B cell (primary cell): ENCODE measurements at regions not wholly inside any gene's neighbourhood (a gene's known extent, or its start where the extent isn't known, plus 50 kb on each side); places are given as distances from the start of the nearest gene placed in this dataset.

Experiments used
- ATAC-seq: fragments of 200-7000 bp; cut with Tn5 transposase; one replicate; pipeline ENCODE4 v1.10.0; 2021; ENCODE audit warnings: low read depth, mild to moderate bottlenecking, moderate number of reproducible peaks, moderate library complexity
- CTCF ChIA-PET: fragments of 350-600 bp; sonication (Branson Sonifier 250); formaldehyde crosslinking; loops from one replicate; lab custom pipeline; 2021; ENCODE audit warnings: antibody characterized with exemption, inconsistent platforms; lab: Charles Lee
- POLR2A ChIA-PET: fragments of 350-600 bp; sonication (Branson Sonifier 250); formaldehyde crosslinking; loops from one replicate; lab custom pipeline; 2021; ENCODE audit warnings: antibody characterized with exemption; lab: Charles Lee
- DNase-seq: peaks from one replicate; pipeline ENCODE4 v3.0.0; 2013
- H2AFZ ChIP-seq: 2 replicates; pipeline ENCODE4 v1.6.1; 2012; ENCODE audit warnings: mild to moderate bottlenecking, low read depth, low read length; ENCODE audit not compliant: insufficient read depth, poor library complexity, severe bottlenecking
- H3K27ac ChIP-seq, 2 donors: 1 replicate in 1 of 2; 2 replicates in 1 of 2; pipeline ENCODE4 v1.5.1; 2012 to 2013; ENCODE audit warnings: low read length in 2 of 2, mild to moderate bottlenecking in 2 of 2, moderate library complexity in 1 of 2
- H3K27me3 ChIP-seq, 4 experiments: fragments of 200-600 bp in 1 of 4; sonication (generic) in 1 of 4; replicated peaks in 1 of 4; 1 replicate in 2 of 4; 2 replicates in 2 of 4; pipeline versions ENCODE4 v1.6.1 to v1.7.0; 2013 to 2016; ENCODE audit warnings: low read length in 3 of 4, mild to moderate bottlenecking in 2 of 4, mixed read lengths in 1 of 4, moderate library complexity in 1 of 4; ENCODE audit not compliant: insufficient read depth in 4 of 4, control insufficient read depth in 3 of 4; ENCODE audit errors: control extremely low read depth in 1 of 4
- H3K36me3 ChIP-seq, 2 experiments: replicated peaks in 1 of 2; 1 replicate in 1 of 2; 2 replicates in 1 of 2; pipeline versions ENCODE4 v1.6.1 to v1.7.1; 2013; ENCODE audit warnings: low read length in 1 of 2; ENCODE audit not compliant: insufficient read depth in 2 of 2, control insufficient read depth in 1 of 2; ENCODE audit errors: control extremely low read depth in 1 of 2, extremely low read depth in 1 of 2
- H3K4me1 ChIP-seq, 2 donors: fragments of 200-600 bp in 1 of 2; sonication (generic) in 1 of 2; 1 replicate in 1 of 2; 2 replicates in 1 of 2; pipeline versions ENCODE4 v1.5.1 to v1.6.1; 2013 to 2017; ENCODE audit warnings: low read length in 2 of 2; ENCODE audit not compliant: control insufficient read depth in 2 of 2, insufficient read depth in 2 of 2
- H3K4me2 ChIP-seq: replicated peaks from 2 replicates; pipeline ENCODE3; 2012; ENCODE audit warnings: mild to moderate bottlenecking, low read depth, low read length; ENCODE audit not compliant: poor library complexity, severe bottlenecking
- H3K4me3 ChIP-seq, 5 experiments: fragments of 200-600 bp in 1 of 5; sonication (generic) in 1 of 5; 1 replicate in 3 of 5; 2 replicates in 2 of 5; pipeline versions ENCODE4 v1.5.1 to v1.7.0; 2011 to 2016; ENCODE audit warnings: low read length in 4 of 5, mild to moderate bottlenecking in 4 of 5, low read depth in 2 of 5, control low read depth in 1 of 5, moderate library complexity in 1 of 5; ENCODE audit not compliant: insufficient read depth in 1 of 5; ENCODE audit errors: control extremely low read depth in 1 of 5, extremely low read depth in 1 of 5
- H3K79me2 ChIP-seq: fragments of 200-600 bp; sonication (generic); one replicate; pipeline ENCODE4 v1.6.0; 2016; ENCODE audit warnings: low read length; ENCODE audit not compliant: control insufficient read depth, insufficient read depth
- H3K9ac ChIP-seq: fragments of 200-600 bp; sonication (generic); 2 replicates; pipeline ENCODE4 v1.6.1; 2017; ENCODE audit warnings: mild to moderate bottlenecking, low read length, moderate library complexity
- H3K9me3 ChIP-seq, 3 donors: one replicate each; pipeline versions ENCODE4 v1.6.1 to v1.7.1; 2013; ENCODE audit warnings: low read length in 2 of 3; ENCODE audit not compliant: control insufficient read depth in 2 of 3, insufficient read depth in 1 of 3; ENCODE audit errors: control extremely low read depth in 1 of 3
- H4K20me1 ChIP-seq: 2 replicates; pipeline ENCODE4 v1.6.0; 2012; ENCODE audit warnings: mild to moderate bottlenecking, low read length; ENCODE audit not compliant: insufficient read depth, control insufficient read depth, poor library complexity, severe bottlenecking
- H3K27ac Mint-ChIP-seq: one replicate; pipeline ENCODE4 v1.8.0; 2021; ENCODE audit warnings: mixed read lengths
- H3K27me3 Mint-ChIP-seq: one replicate; pipeline ENCODE4 v1.8.0; 2021; ENCODE audit warnings: mixed read lengths
- H3K4me1 Mint-ChIP-seq: one replicate; pipeline ENCODE4 v1.8.0; 2021; ENCODE audit warnings: mixed read lengths
- H3K4me3 Mint-ChIP-seq: one replicate; pipeline ENCODE4 v1.8.0; 2021; ENCODE audit warnings: mixed read lengths
- H3K9me3 Mint-ChIP-seq: one replicate; pipeline ENCODE4 v1.8.0; 2022; ENCODE audit warnings: mixed read lengths; ENCODE audit not compliant: insufficient read depth
- EZH2 ChIP-seq: IDR thresholded peaks from 2 replicates; pipeline ENCODE4 v1.6.1; 2012; ENCODE audit warnings: borderline replicate concordance, low read depth, mild to moderate bottlenecking, moderate library complexity, low read length; ENCODE audit not compliant: insufficient read depth, poor library complexity, severe bottlenecking
- WGBS: methylation state at CpG from one replicate; pipeline ENCODE4 v1.1.5; 2013; ENCODE audit warnings: missing lambda C conversion rate; ENCODE audit not compliant: insufficient coverage; 5-methylcytosine and 5-hydroxymethylcytosine counted together
- intact Hi-C: fragments of 100-400 bp; cut with micrococcal nuclease; formaldehyde crosslinking; loops from one replicate; pipeline ENCODE4 v1.10.0; 2022
- TF ChIP-seq, protein P1 (sequence below): fragments of 200-600 bp; IDR thresholded peaks from one replicate; pipeline ENCODE4 v1.8.0; 2022; ENCODE audit warnings: antibody characterized with exemption, mild to moderate bottlenecking

DNA sequence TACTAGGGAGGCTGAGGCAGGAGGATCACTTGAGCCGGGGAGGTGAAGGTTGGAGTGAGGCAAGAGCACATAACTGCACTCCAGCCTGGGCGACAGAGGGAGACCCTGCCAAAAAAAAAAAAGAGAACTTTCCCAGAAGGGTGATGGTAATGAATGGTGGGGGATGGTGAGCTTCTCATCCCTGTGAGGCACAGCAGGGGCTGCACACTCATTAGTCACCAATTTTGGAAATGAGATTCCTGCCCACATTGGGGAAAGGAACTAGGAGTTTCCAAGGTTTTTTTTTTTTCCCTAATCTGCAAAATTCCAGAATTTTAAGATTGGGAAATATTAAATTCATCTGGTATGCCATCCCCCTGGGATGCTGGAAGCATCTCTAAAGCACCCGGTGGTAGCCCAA is 50.2 kb upstream of the SSBP3 start:
- Histone ChIP-seq H3K27me3 (no peaks in the 10 kb centered on the region), H3K36me3 (no peaks in the 10 kb centered on the region), H3K27ac (no peak overlapping the region), H3K4me3 (no peak overlapping the region), H3K9me3 (no peaks in the 10 kb centered on the region), H3K9ac (no peak overlapping the region), H3K4me2 (no peak overlapping the region), H3K79me2 (no peaks in the 10 kb centered on the region), H3K4me1 (no peaks in the 10 kb centered on the region), H2AFZ (no peak overlapping the region), H4K20me1 (no peaks in the 10 kb centered on the region)
- TF ChIP-seq, protein P1, sequence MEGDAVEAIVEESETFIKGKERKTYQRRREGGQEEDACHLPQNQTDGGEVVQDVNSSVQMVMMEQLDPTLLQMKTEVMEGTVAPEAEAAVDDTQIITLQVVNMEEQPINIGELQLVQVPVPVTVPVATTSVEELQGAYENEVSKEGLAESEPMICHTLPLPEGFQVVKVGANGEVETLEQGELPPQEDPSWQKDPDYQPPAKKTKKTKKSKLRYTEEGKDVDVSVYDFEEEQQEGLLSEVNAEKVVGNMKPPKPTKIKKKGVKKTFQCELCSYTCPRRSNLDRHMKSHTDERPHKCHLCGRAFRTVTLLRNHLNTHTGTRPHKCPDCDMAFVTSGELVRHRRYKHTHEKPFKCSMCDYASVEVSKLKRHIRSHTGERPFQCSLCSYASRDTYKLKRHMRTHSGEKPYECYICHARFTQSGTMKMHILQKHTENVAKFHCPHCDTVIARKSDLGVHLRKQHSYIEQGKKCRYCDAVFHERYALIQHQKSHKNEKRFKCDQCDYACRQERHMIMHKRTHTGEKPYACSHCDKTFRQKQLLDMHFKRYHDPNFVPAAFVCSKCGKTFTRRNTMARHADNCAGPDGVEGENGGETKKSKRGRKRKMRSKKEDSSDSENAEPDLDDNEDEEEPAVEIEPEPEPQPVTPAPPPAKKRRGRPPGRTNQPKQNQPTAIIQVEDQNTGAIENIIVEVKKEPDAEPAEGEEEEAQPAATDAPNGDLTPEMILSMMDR, result no peak
- no peak for TF ChIP-seq EZH2
- Mint-ChIP-seq H3K4me1 (peaks cover 1% of the 10 kb centered on the region), H3K27me3 (peaks cover 22% of the 10 kb centered on the region), H3K9me3 (no peaks in the 10 kb centered on the region), H3K4me3 (no peak overlapping the region), H3K27ac (no peak overlapping the region)
- ChIA-PET POLR2A (no interaction called here), CTCF (no interaction called here)
- no peak for DNase-seq
- intact Hi-C loops, result no loop called here
- 83% methylated on average over 2 of the region's 3 CpGs for WGBS
- ATAC-seq, result no peak
